Left lung (tissue), 4 donors: ENCODE measurements at regions not wholly inside any gene's neighbourhood (a gene's known extent, or its start where the extent isn't known, plus 50 kb on each side); places are given as distances from the start of the nearest gene placed in this dataset.

Experiments used
- ATAC-seq: fragments of 200-7000 bp; cut with Tn5 transposase; one replicate; pipeline ENCODE4 v1.9.1; 2020; ENCODE audit warnings: moderate library complexity
- DNase-seq, 4 donors: peaks; one replicate each; pipeline ENCODE4 v3.0.0-alpha.2; 2013 to 2020
- H3K27ac ChIP-seq, 2 donors: fragments of 200-600 bp; sonication (generic) in 1 of 2; one replicate each; pipeline versions ENCODE4 v1.5.0 to v1.8.0; 2020 to 2021
- H3K27me3 ChIP-seq, 2 donors: fragments of 200-600 bp; sonication (generic) in 1 of 2; one replicate each; pipeline versions ENCODE4 v1.5.0 to v1.8.0; 2020 to 2021
- H3K36me3 ChIP-seq, 2 donors: fragments of 200-600 bp; sonication (generic) in 1 of 2; one replicate each; pipeline versions ENCODE4 v1.5.0 to v1.8.0; 2020 to 2021
- H3K4me1 ChIP-seq, 2 donors: fragments of 200-600 bp; one replicate each; pipeline ENCODE4 v1.8.0; 2021
- H3K4me3 ChIP-seq, 2 donors: fragments of 200-600 bp; sonication (generic) in 1 of 2; one replicate each; pipeline versions ENCODE4 v1.5.0 to v1.8.0; 2020 to 2021; ENCODE audit warnings: mild to moderate bottlenecking in 1 of 2
- H3K9me3 ChIP-seq, 2 donors: fragments of 200-600 bp; sonication (generic) in 1 of 2; one replicate each; pipeline versions ENCODE4 v1.5.0 to v1.8.0; 2020 to 2021
- intact Hi-C, 2 donors: fragments of 100-400 bp; cut with DNase I; formaldehyde crosslinking; loops; one replicate each; pipeline versions ENCODE4 v1.11.2 to v1.14.2; 2022
- TF ChIP-seq, protein P1 (sequence below), 2 donors: fragments of 200-600 bp; sonication (generic) in 1 of 2; IDR thresholded peaks; one replicate each; pipeline versions ENCODE4 v1.5.0 to v1.8.0; 2021; ENCODE audit warnings: antibody characterized with exemption in 2 of 2
- donor health status: DM: no; HTN: yes; CAD: no.
- donor health status: DM: no; HTN: no; CAD: no.

DNA sequence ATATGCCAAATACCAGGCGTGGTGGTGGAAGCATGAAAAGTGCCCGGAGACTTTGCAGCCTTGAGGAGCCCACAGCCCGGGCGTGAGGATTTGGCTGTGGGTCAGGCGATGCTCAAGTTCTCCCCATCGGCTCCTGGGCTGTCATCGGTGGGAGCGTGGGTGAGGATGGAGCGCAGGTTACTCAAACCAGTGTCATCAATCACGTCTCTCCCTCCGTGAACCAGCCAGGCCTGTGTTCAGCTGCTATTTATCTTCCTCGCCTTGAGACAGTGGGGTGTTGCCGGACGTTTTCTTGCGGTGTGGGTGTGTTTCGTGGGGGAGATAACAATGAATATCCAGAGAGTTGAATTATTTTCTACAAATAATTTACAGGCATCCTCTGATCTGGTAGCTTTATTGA lies 317.6 kb downstream of the EIPR1 start:
- intact Hi-C loops, result no loop called here
- H3K36me3 ChIP-seq, result no peaks in the 10 kb centered on the region
- H3K27ac ChIP-seq, result no peak overlapping the region
- H3K9me3 ChIP-seq, result no peaks in the 10 kb centered on the region
- DNase-seq (no peak), ATAC-seq (no peak)
- TF ChIP-seq, protein P1, sequence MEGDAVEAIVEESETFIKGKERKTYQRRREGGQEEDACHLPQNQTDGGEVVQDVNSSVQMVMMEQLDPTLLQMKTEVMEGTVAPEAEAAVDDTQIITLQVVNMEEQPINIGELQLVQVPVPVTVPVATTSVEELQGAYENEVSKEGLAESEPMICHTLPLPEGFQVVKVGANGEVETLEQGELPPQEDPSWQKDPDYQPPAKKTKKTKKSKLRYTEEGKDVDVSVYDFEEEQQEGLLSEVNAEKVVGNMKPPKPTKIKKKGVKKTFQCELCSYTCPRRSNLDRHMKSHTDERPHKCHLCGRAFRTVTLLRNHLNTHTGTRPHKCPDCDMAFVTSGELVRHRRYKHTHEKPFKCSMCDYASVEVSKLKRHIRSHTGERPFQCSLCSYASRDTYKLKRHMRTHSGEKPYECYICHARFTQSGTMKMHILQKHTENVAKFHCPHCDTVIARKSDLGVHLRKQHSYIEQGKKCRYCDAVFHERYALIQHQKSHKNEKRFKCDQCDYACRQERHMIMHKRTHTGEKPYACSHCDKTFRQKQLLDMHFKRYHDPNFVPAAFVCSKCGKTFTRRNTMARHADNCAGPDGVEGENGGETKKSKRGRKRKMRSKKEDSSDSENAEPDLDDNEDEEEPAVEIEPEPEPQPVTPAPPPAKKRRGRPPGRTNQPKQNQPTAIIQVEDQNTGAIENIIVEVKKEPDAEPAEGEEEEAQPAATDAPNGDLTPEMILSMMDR (IDR thresholded peaks at IDR 0.05), result no peak
- H3K4me3 ChIP-seq, result no peak overlapping the region
- H3K27me3 ChIP-seq, result no peaks in the 10 kb centered on the region
- no peaks in the 10 kb centered on the region for H3K4me1 ChIP-seq

DNA sequence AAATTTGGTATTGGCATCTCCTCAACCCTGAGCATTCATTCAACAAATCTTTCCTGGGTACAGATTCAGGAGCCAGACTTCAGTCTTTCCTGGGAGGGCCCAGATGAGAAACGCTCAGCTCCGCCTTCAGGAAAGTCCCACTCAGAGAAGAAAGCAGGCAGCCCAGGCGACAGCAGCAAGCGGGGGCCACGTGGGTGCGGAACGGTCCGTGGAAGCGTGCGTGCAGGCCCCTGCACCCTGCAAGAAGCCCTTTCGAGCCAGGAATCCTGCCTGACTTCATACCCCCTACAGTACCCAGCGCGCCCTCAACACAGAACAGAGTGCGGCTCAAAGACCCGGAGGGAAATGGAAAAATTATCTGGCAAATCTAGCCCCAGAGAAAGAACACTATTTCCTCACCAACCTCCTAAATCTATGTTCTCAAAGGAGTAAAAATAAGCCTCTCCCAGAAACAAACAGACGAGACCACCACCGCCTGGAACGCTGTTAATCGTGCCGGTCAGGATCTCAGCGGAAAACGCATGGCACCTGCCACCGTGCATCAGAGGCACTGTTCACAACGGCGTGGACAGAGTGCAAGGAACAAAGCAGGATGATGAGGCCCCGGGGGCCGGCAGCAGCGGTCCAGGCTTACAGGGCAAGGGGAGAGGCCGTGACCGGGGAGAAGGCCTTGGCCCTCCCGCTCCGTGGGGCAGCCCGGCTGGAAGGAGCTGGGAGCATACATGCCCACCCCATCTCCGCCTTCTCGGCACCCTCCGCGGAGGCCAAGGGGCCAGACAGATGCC lies 318.3 kb downstream of the EIPR1 start:
- ATAC-seq, result no peak
- Histone ChIP-seq H3K4me1 (no peaks in the 10 kb centered on the region), H3K36me3 (no peaks in the 10 kb centered on the region), H3K4me3 (no peak overlapping the region), H3K9me3 (no peaks in the 10 kb centered on the region), H3K27ac (no peak overlapping the region), H3K27me3 (no peaks in the 10 kb centered on the region)
- intact Hi-C loops, result no loop called here
- TF ChIP-seq, protein P1 (IDR thresholded peaks at IDR 0.05), result no peak
- DNase-seq, result peak in 1 of 4 donors; percentile 75

DNA sequence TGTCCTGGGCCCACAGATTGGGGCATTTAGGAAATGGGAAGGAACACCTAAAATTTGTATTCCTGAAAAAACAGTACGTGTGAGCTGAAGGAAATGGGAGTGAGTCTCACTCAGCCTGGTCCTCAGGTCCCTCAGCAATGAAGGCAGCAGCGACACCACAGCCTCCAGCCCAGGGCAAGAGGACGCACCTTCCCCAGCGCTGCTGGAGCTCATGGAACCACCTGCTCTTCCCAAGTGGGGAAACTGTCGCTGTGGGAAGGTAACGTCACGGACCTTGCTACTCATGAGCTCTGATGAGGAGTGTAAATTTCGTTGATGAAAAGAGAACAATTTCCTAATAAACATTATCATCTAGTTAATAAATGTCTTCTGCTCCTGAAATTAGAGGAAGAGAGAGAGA lies 323.6 kb downstream of the EIPR1 start:
- DNase-seq (no peak), ATAC-seq (no peak)
- Histone ChIP-seq H3K27ac (no peak overlapping the region), H3K9me3 (no peaks in the 10 kb centered on the region), H3K4me1 (no peaks in the 10 kb centered on the region), H3K27me3 (no peaks in the 10 kb centered on the region), H3K4me3 (no peak overlapping the region), H3K36me3 (no peaks in the 10 kb centered on the region)
- TF ChIP-seq, protein P1 (IDR thresholded peaks at IDR 0.05), result no peak
- intact Hi-C loops, result no loop called here

DNA sequence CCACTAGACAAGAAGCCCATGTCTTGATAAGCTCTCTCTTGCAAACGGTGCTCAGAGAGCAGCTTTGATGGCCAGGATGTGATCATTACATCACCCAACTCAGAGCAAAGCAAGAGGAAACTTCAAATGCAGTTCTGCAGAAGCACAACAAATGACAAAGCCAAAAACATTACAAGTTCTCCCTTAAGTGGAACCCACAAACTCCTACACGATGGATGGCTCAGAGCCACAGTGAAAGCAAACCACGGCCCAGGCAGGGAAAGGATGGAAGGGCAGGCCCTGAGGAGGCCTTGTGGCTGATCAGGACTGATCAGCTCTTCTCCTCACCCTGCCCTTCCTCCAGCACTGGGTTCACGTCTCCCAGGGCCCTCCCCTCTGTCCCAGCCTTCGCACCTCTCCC lies 326.4 kb downstream of the EIPR1 start:
- DNase-seq, result peak in 1 of 4 donors; percentile 24
- Histone ChIP-seq H3K36me3 (no peaks in the 10 kb centered on the region), H3K4me3 (no peak overlapping the region), H3K27ac (peak overlapping the region in 1 of 2 donors; percentile 26), H3K4me1 (no peaks in the 10 kb centered on the region), H3K9me3 (no peaks in the 10 kb centered on the region), H3K27me3 (no peaks in the 10 kb centered on the region)
- TF ChIP-seq, protein P1 (IDR thresholded peaks at IDR 0.05), result no peak
- ATAC-seq, result no peak
- intact Hi-C loops, result no loop called here

DNA sequence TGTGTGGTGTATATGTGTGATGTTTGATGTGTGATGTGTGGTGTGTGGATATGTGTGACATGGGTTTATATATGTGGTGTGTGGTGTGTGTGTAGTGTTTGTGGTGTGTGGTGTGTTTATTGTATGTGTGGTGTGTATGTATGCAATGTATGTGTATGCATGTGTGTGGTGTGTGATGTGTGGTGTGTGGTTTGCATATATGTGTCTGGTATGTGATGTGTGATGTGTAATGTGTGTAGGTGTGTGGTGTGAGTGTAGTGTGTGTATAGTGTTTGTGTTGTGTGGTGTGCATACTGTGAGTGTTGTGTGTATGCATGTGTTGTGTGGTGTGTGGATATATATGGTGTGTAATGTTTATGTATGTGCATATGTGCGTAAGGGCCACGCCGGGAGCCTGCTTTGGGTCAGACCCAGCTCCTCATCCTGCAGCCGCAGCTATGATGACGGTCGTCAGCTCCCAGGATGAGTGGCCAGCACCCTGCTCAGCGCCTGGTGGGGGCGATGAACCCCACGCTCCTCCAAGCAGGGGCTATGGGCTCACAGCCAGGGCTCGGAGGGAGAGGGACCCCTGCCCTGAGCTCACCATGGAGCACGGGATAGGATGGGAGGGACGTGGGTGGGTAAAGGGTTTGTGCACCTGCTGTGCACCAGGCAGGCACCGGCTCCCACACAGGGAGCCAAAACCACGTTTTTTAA lies 331.3 kb downstream of the EIPR1 start:
- Histone ChIP-seq H3K27ac (no peak overlapping the region), H3K27me3 (peaks cover 0 to 3% of the 10 kb centered on the region in 2 donors), H3K4me1 (no peaks in the 10 kb centered on the region), H3K4me3 (no peak overlapping the region), H3K36me3 (no peaks in the 10 kb centered on the region), H3K9me3 (no peaks in the 10 kb centered on the region)
- ATAC-seq, result no peak
- no peak for DNase-seq
- intact Hi-C loops, result no loop called here
- TF ChIP-seq, protein P1 (IDR thresholded peaks at IDR 0.05), result no peak
